GM18505 (cell line): ENCODE measurements at regions not wholly inside any gene's neighbourhood (a gene's known extent, or its start where the extent isn't known, plus 50 kb on each side); places are given as distances from the start of the nearest gene placed in this dataset.

Experiments used
- ATAC-seq: cut with Tn5 transposase; IDR thresholded peaks from one replicate; pipeline ENCODE4 v1.9.1; 2021; ENCODE audit not compliant: unreplicated experiment
- POLR2A ChIP-seq: IDR thresholded peaks from 4 replicates; pipeline ENCODE4 v1.6.1; 2011; ENCODE audit warnings: borderline replicate concordance; ENCODE audit not compliant: insufficient read depth, insufficient read length; ENCODE audit errors: extremely low read depth

- no peak for ATAC-seq
- no peak for TF ChIP-seq POLR2A
These were observed 235.2 kb upstream of the TNRC6C start for GRCh38 chr17:77723071-77723908.

GRCh38 chr17:77723909-77724875, 234.3 kb upstream of the TNRC6C start:
- ATAC-seq = no peak
- no peak for TF ChIP-seq POLR2A

GRCh38 chr17:77724876-77725615, 233.5 kb upstream of the TNRC6C start:
- ATAC-seq = no peak
- no peak for TF ChIP-seq POLR2A

- no peak for TF ChIP-seq POLR2A
These were observed 232.7 kb upstream of the TNRC6C start for GRCh38 chr17:77725846-77726245.

GRCh38 chr17:77726549-77727006, 231.9 kb upstream of the TNRC6C start:
- ATAC-seq = no peak
- TF ChIP-seq POLR2A = no peak

More at GRCh38 chr17:77725846-77726245, 232.7 kb upstream of the TNRC6C start:
- no peak for ATAC-seq

GRCh38 chr17:77727037-77727615, 231.4 kb upstream of the TNRC6C start:
- ATAC-seq = no peak

GRCh38 chr17:77728474-77728795, 230.1 kb upstream of the TNRC6C start:
- TF ChIP-seq POLR2A = no peak
- no peak for ATAC-seq

More at GRCh38 chr17:77727037-77727615, 231.4 kb upstream of the TNRC6C start:
- no peak for TF ChIP-seq POLR2A

GRCh38 chr17:77728871-77729270, 229.6 kb upstream of the TNRC6C start:
- ATAC-seq = no peak
- TF ChIP-seq POLR2A = no peak

GRCh38 chr17:77729587-77729986, 228.9 kb upstream of the TNRC6C start:
- no peak for ATAC-seq
- no peak for TF ChIP-seq POLR2A

GRCh38 chr17:77730376-77730775, 228.1 kb upstream of the TNRC6C start:
- TF ChIP-seq POLR2A = no peak
- no peak for ATAC-seq

GRCh38 chr17:77733576-77734296, 224.8 kb upstream of the TNRC6C start:
- no peak for ATAC-seq
- no peak for TF ChIP-seq POLR2A
